Islet of Langerhans (tissue), 1 donor: ENCODE measurements at regions not wholly inside any gene's neighbourhood (a gene's known extent, or its start where the extent isn't known, plus 50 kb on each side); places are given as distances from the start of the nearest gene placed in this dataset.

Source experiments
- FAIRE-seq: peaks from one replicate; lab custom pipeline; 2011; peaks lifted over from hg19 to GRCh38; lab: Jason Lieb, UNC

DNA sequence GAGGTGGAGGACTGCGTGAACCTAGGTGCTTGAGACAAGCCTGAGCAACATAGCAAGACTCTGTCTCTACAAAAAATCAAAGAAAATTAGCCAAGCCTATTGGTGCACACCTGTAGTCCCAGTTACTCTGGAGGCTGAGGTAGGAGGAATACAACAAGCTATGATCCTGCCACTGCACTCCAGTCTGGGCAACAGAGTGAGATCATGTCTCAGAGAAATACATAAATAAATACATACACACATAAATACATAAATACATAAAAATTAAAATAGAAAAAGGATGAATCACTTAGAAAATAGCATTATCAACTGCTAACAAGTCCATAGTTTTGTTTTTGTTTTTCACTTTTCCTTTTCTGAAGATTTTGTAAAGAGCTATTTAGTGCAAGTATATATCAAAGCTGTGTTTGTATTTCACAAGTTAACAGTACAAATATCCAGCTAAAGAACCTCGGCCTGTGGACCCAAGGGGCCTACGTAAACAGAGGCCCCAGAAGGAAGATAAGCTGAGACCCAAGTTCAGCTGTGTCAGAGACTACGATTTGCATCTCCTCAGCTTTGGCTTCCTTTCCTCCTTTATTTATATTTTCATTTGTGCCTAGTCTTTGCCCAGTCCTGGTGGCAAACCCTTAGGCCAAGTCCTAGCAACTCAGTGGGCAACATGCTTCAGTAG is 67.1 kb upstream of the ROBO2 start:
- no peak for FAIRE-seq

DNA sequence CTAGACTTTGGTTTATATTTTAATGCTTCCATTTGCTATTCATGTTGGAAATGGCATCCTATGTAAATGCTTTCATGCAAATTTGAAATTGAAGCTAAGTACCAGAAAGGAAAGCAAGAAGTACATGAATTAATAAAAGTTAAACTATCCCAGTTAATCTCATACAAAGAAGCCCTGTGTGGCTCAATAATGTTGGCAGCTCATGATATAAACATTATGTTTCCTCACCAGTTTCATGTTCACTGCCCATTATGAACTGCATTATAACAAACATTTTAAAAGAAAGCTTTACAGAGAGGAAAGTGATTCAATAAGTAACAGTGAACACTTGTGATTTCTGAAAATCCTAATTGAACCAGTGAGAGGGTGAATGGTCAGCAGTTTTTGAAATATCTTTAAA is 62.9 kb upstream of the ROBO2 start:
- no peak for FAIRE-seq

DNA sequence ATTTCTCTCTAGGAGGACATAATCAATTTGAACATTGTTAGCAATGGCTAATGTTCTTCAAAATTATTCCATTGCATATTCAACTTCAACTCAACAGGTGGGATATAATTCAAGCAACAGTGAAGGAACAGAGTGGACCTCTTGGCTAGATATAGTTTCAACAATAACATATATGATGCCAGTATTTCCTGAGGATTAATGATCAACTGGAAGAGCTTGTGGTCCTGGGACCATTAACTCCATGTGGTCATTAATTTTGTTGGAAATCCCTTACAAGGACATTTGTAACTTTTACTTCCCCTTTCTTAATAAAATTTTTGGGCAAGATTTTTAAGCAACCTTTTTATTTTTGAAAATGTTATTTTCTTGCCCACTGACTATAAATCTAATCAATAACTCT is 54.3 kb upstream of the ROBO2 start:
- FAIRE-seq: no peak

DNA sequence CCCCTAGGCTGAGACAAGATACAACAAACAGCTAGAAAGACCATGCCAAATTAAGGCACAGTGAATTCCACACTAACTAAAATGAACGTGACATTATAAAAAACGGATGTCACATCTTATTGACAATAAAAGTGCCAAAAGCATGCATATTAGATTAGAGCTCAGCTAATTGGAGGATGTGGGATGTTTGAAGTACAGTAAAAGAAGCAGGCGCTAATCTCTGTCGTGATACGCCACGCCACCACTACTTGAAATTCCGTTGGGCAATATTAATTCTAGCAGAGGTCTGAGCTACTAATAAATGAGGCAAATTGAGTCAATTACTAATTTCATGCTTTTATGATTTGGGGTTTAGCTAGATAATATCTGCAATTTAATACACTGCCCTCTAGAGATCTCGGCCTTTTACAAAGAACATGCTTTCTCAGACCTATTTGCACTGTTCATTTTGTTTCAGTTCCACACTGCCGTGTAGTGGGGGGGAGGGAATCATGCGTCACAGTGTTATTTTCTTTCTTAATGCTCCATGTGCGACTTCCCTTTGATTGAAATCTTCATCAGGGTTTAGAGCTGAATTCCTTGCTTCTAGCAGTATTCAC is 52.9 kb upstream of the ROBO2 start:
- FAIRE-seq: no peak
